Spleen (tissue), 11 donors: ENCODE measurements at regions not wholly inside any gene's neighbourhood (a gene's known extent, or its start where the extent isn't known, plus 50 kb on each side); places are given as distances from the start of the nearest gene placed in this dataset.
"Not testable (repeated sequence)": the region's sequence is repeated elsewhere in the genome, so short reads cannot be mapped to it uniquely, and the experiment has no call there.

ENCODE experiments used
- DNase-seq: peaks from one replicate; pipeline ENCODE4 v3.0.0-alpha.2; 2020
- H3K27ac ChIP-seq, 8 donors: fragments of 200-600 bp; sonication (generic) in 7 of 8; 1 replicate in 4 of 8; 2 replicates in 4 of 8; pipeline versions ENCODE4 v1.5.0 to v1.8.0; 2016 to 2021; ENCODE audit warnings: inconsistent platforms in 4 of 8, mild to moderate bottlenecking in 4 of 8, moderate library complexity in 1 of 8
- H3K27me3 ChIP-seq, 7 donors: fragments of 200-600 bp; sonication (generic) in 6 of 7; replicated peaks in 1 of 7; 1 replicate in 4 of 7; 2 replicates in 3 of 7; pipeline versions ENCODE4 v1.5.0 to v1.8.0; 2016 to 2021; ENCODE audit warnings: inconsistent platforms in 3 of 7, mild to moderate bottlenecking in 1 of 7
- H3K36me3 ChIP-seq, 6 donors: fragments of 200-600 bp; sonication (generic) in 5 of 6; 1 replicate in 4 of 6; 2 replicates in 2 of 6; pipeline versions ENCODE4 v1.5.0 to v1.8.0; 2016 to 2021; ENCODE audit warnings: inconsistent platforms in 2 of 6
- H3K4me1 ChIP-seq, 6 donors: fragments of 200-600 bp; sonication (generic) in 5 of 6; 1 replicate in 3 of 6; 2 replicates in 3 of 6; pipeline versions ENCODE4 v1.5.0 to v1.8.0; 2016 to 2021; ENCODE audit warnings: inconsistent platforms in 3 of 6
- H3K4me3 ChIP-seq, 8 donors: fragments of 200-600 bp; sonication (generic) in 7 of 8; 1 replicate in 4 of 8; 2 replicates in 4 of 8; pipeline versions ENCODE4 v1.5.0 to v1.8.0; 2016 to 2021; ENCODE audit warnings: inconsistent platforms in 4 of 8, mild to moderate bottlenecking in 4 of 8, moderate library complexity in 2 of 8
- H3K9me3 ChIP-seq, 8 donors: fragments of 200-600 bp; sonication (generic) in 7 of 8; 1 replicate in 4 of 8; 2 replicates in 4 of 8; pipeline versions ENCODE4 v1.5.0 to v1.8.0; 2016 to 2021; ENCODE audit warnings: inconsistent platforms in 4 of 8
- CTCF ChIP-seq, 11 experiments: fragments of 200-600 bp in 7 of 11; fragments of 450-650 bp in 4 of 11; sonication (generic) in 4 of 11; IDR thresholded peaks in 8 of 11; conservative IDR thresholded peaks in 3 of 11; 1 replicate in 7 of 11; 2 replicates in 4 of 11; pipeline versions ENCODE4 v1.4.0 to v1.8.0; 2016 to 2021; ENCODE audit warnings: antibody characterized with exemption in 11 of 11, inconsistent platforms in 4 of 11, mild to moderate bottlenecking in 1 of 11
- POLR2A ChIP-seq, 3 donors: fragments of 450-650 bp; IDR thresholded peaks; one replicate each; pipeline ENCODE4 v1.5.1; 2017; ENCODE audit warnings: antibody characterized with exemption in 3 of 3, mild to moderate bottlenecking in 1 of 3
- POLR2AphosphoS5 ChIP-seq, 3 donors: sonication (generic); formaldehyde crosslinking; IDR thresholded peaks; one replicate each; pipeline ENCODE4 v1.5.1; 2017; ENCODE audit warnings: antibody characterized with exemption in 3 of 3
- WGBS, 5 donors: extraction: QIAGEN DNeasy Blood & Tissue Kit in 3 of 5; methylation state at CpG; one replicate each; pipeline versions ENCODE4 v1.1.5 to v1.1.7; 2013 to 2018; 5-methylcytosine and 5-hydroxymethylcytosine counted together
- intact Hi-C: fragments of 100-400 bp; cut with DNase I; formaldehyde crosslinking; loops from one replicate; pipeline ENCODE4 v1.15.0; 2023; ENCODE audit warnings: low total_unique reads
- donor health status: healthy with polysubstance abuse.
- donor health status: DM: no; HTN: no; CAD: no; lungs with moderate emphysema.
- donor health status: DM: no; HTN: no; CAD: no.
- donor health status: Bipolar disorder and iron deficiency.
- donor health status: healthy.
- donor health status: DM: no; HTN: no; CAD: no.
- donor health status: DM: yes; HTN: yes; CAD: no.

DNA sequence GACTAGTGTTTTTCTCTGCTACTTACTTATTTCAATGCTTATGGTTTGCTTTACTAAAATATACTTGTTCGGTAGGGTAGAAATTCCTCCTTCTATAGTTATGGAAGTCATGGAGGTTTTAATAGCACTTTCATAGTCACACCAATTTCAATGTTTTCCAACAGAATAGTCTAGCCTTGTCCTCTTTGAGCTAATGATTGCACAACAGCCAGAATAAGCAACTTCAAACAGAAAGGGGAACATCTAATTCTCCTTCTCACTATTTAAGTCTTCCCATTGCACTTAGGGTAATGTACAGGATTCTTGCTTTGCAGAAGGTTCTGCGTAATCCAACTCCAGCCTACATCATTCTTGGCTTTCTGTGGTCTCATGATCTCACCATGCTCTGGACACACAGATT, 287.7 kb upstream of the GCFC2 start:
- TF ChIP-seq POLR2AphosphoS5 (IDR thresholded peaks at IDR 0.05), result no peak
- TF ChIP-seq CTCF (IDR thresholded peaks at IDR 0.05 in 8 of 11, conservative IDR thresholded peaks at IDR 0.05 in 3 of 11), result no peak
- no peak for TF ChIP-seq POLR2A (IDR thresholded peaks at IDR 0.05)
- intact Hi-C loops, result no loop called here
- Histone ChIP-seq H3K4me1 (no peaks in the 10 kb centered on the region), H3K27ac (no peak overlapping the region), H3K4me3 (no peak overlapping the region), H3K9me3 (peaks cover 0 to 52% (median 21%) of the 10 kb centered on the region in 8 donors), H3K36me3 (no peaks in the 10 kb centered on the region), H3K27me3 (no peaks in the 10 kb centered on the region)
- DNase-seq, result no peak
- WGBS, 5 donors, result 81 to 96% (median 89%) methylated on average over 2 of the region's 2 CpGs

- 59 to 74% (median 65%) methylated on average over 4 of the region's 4 CpGs for WGBS, 5 donors
- no peaks in the 10 kb centered on the region for H3K4me1 ChIP-seq
Observed at GRCh38 chr2:75994759-75995158, 284.0 kb upstream of the GCFC2 start.

GRCh38 chr2:75988622-75989021, 277.9 kb upstream of the GCFC2 start:
- DNase-seq, H3K4me3 ChIP-seq, intact Hi-C loops, H3K36me3 ChIP-seq, H3K4me1 ChIP-seq, H3K27ac ChIP-seq, H3K27me3 ChIP-seq: not testable (repeated sequence)
- 89 to 96% (median 93%) methylated on average over 5 of the region's 5 CpGs for WGBS, 5 donors
- H3K9me3 ChIP-seq, result peaks cover 3 to 56% (median 47%) of the 10 kb centered on the region in 8 donors

More at GRCh38 chr2:75994759-75995158, 284.0 kb upstream of the GCFC2 start:
- Histone ChIP-seq H3K27me3 (no peaks in the 10 kb centered on the region), H3K27ac (no peak overlapping the region), H3K9me3 (peaks cover 6 to 72% (median 53%) of the 10 kb centered on the region in 8 donors), H3K36me3 (no peaks in the 10 kb centered on the region), H3K4me3 (no peak overlapping the region)
- no peak for TF ChIP-seq POLR2A (IDR thresholded peaks at IDR 0.05)
- TF ChIP-seq POLR2AphosphoS5 (IDR thresholded peaks at IDR 0.05), result no peak
- TF ChIP-seq CTCF (IDR thresholded peaks at IDR 0.05 in 8 of 11, conservative IDR thresholded peaks at IDR 0.05 in 3 of 11), result no peak
- intact Hi-C loops, result no loop called here
- DNase-seq, result no peak

- H3K27me3 ChIP-seq, result no peaks in the 10 kb centered on the region
- TF ChIP-seq POLR2A (IDR thresholded peaks at IDR 0.05), result no peak
- no peak for TF ChIP-seq POLR2AphosphoS5 (IDR thresholded peaks at IDR 0.05)
- no peak for TF ChIP-seq CTCF (IDR thresholded peaks at IDR 0.05 in 8 of 11, conservative IDR thresholded peaks at IDR 0.05 in 3 of 11)
- H3K4me1 ChIP-seq, result no peaks in the 10 kb centered on the region
- no peak overlapping the region for H3K27ac ChIP-seq
- intact Hi-C loops, result no loop called here
- no peaks in the 10 kb centered on the region for H3K36me3 ChIP-seq
- H3K9me3 ChIP-seq, result peaks cover 0 to 36% (median 27%) of the 10 kb centered on the region in 8 donors
- no peak for DNase-seq
- 68 to 76% (median 74%) methylated on average over 4 of the region's 4 CpGs for WGBS, 5 donors
- H3K4me3 ChIP-seq, result no peak overlapping the region
Observed at GRCh38 chr2:75986617-75987016, 275.9 kb upstream of the GCFC2 start.

DNA sequence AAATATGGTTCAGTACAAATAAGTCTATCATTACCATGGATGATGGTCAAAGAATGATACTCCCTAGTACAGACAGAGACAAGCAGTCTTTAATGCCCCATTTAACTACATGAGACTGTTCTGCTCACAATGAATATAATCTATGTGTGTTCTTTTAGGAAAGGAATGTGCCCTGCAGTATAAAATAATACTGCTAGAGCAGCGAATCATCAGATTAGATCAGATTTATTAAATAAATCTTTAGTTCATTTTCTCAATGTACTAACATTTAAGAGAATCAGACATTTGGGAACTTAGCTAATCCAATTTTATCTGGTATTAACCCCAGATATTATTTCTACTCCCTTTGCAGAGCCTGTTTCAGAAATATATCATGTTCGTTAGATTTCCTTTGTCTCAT, 272.0 kb upstream of the GCFC2 start:
- intact Hi-C loops, result no loop called here
- WGBS, 5 donors, result 79 to 94% (median 87%) methylated on average over 2 of the region's 2 CpGs
- DNase-seq, result no peak

More for the DNA sequence above, 272.0 kb upstream of the GCFC2 start:
- no peak overlapping the region for H3K27ac ChIP-seq
- TF ChIP-seq POLR2AphosphoS5 (IDR thresholded peaks at IDR 0.05) (no peak), POLR2A (IDR thresholded peaks at IDR 0.05) (no peak), CTCF (IDR thresholded peaks at IDR 0.05 in 8 of 11, conservative IDR thresholded peaks at IDR 0.05 in 3 of 11) (no peak)
- no peak overlapping the region for H3K4me3 ChIP-seq
- H3K36me3 ChIP-seq, result no peaks in the 10 kb centered on the region
- H3K4me1 ChIP-seq, result no peaks in the 10 kb centered on the region
- H3K9me3 ChIP-seq, result peaks cover 0 to 16% (median 11%) of the 10 kb centered on the region in 8 donors
- no peaks in the 10 kb centered on the region for H3K27me3 ChIP-seq
